ENCODE measurements at regions not wholly inside any gene's neighbourhood (a gene's known extent, or its start where the extent isn't known, plus 50 kb on each side); places are given as distances from the start of the nearest gene placed in this dataset.
"Not testable (repeated sequence)": the region's sequence is repeated elsewhere in the genome, so short reads cannot be mapped to it uniquely, and the experiment has no call there.

DNA sequence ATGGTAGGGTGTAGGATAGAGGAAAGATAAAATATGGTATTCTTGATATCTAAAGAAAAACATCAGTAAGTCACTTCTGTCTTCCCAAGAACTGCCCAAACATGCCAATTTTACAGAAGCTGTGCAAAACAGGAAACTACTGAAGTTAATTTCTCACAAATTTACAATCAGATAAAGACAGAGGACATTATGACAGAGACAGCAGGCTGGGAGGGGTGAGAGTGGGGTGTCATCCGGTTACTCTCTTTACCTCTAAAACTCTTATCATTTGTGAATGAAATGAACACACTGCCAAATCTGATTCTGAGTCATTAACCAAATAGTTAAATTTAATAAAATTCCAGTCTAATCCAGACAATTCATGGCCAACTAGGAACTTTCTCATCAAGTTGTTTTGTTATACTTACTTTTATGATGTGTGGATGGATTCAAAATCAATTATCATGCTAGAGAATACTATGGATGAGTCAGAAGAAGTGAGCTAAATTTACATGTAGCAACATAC is 323.2 kb upstream of the MEX3C start:
- DNase-seq (ENCODE audit: low read depth in 2 of 3, low spot score in 1 of 3) = no peak

DNA sequence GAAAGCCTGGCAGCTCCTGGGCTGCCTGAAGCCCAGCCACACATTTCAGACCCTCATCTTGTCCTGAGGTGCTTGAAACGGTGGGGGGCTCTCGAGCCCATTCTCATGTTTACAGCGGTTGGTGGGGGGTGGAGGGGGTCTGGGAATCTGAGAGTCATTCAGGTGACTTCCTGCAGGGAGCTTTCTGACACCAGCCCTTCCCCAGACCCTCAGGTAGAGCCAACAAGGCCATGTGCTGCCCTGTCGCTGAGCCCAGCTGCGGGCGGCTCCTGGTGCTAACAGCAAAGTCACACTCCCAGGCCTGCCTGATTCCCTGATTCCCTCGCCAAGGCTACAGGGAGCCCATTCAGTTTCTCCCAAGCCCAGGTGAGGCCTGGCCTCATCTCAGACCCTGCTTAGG is 324.9 kb upstream of the MEX3C start:
- no peak for DNase-seq (ENCODE audit: low read depth in 2 of 3, low spot score in 1 of 3)

DNA sequence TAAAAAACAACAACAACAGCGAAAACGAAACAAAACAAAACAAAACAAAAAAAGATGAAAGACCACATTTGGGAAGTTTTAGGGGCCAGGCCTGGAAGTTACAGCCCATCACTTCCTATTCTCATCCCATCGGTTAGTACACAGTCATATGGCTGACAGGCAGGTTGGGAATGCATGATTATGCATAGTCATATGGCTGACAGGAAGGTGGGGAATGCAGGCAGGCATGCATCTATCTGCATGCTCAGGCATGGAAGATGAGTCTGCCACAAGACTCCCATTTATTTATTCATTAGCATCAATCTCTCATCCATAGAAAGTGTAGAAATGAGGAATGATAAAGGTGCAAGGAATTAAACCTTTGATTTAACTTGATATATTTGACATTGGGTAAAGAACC is 325.3 kb upstream of the MEX3C start:
- no peak for DNase-seq (ENCODE audit: low read depth in 2 of 3, low spot score in 1 of 3)

DNA sequence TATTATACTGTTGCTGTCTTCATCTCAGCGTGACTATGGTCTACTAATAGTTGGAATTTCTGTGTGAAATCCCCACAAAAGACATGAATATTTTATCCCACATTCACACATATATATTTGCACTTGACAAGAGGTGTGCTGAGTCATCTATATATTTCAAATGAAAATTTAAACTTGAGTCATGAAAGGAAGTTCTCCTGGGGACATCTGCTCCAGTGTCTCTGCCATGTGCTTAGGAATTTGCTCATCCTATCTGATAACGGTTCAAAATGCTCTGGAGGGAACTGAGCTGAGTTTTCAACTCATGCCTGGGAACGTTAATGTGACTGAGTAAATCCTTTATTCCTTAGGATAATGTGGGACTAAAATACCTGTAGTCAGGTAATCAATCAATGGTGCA is 326.2 kb upstream of the MEX3C start:
- DNase-seq (ENCODE audit: low read depth in 2 of 3, low spot score in 1 of 3) = no peak

DNA sequence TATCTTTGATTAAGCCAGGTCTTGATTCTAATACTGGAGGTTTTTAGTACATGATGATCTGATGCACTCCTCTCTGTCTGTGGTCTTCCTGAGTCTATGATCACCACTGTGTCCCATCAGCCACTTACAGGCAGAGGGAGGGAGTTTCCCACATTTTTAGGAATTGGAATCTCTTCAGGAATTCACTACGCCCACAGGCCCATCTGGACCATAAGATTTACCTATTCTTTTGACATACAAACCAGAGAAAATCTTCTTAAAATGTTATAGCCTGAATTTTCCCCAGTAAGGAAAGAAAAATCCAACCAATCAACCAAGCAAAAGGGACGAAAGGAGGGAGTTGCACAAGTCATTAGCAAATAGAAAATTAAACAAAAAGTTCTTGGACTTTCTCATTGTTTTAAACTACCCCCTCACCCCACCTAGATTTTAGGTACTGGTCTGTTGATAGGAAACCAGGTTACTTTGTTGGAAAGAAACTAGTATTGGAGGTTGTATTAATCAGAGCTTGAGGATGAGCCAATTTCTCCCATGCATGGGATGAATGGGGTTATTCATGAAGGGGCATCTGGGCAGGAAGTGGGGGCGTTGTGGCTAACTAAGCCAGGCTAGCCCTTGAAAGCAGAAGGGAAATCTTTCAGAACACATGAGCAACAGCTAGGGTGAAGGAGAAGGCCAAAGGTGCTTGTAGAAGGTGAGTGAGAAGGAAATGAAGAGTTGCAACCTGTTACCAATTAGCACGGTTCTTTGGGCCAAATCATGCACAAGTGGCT is 328.2 kb upstream of the MEX3C start:
- no peak for DNase-seq (ENCODE audit: low read depth in 2 of 3, low spot score in 1 of 3)

DNA sequence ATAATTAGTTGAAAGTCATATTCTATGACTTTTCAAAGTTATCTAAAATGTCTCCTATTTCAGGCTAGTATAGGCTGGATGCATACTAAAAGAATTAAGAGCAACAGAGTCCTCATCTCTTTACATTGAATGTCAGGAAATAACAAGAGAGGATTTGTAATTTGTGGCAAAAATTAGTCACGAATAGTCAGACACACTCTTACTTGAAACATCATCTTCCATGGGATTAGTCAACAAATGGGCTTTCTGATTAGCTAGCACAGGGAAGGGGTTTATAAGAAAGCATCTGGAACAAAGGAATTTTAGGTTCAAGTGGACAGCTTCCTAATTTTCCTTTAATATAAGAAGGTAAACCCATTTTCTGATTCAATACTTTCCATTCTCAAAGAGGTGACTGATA is 330.3 kb upstream of the MEX3C start:
- DNase-seq (ENCODE audit: low read depth in 2 of 3, low spot score in 1 of 3) = no peak

DNA sequence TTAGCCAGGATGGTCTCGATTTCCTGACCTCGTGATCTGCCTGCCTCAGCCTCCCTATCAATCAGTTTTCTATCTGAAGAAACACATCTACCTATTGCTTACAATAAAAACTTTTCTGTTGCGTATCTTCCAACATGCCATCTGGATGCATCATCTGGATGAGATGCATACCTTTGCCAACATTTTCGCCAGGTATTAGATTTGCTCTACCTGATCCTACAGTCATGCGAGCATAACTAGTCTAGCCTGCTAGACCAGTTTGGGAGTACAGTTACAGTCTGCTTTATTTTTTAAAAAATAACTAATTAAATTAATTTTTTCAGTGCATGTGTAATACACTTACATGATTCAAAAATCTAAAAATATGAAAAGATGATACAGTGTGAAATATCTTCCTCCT is 334.0 kb upstream of the MEX3C start:
- no peak for DNase-seq (ENCODE audit: low read depth in 2 of 3, low spot score in 1 of 3)

DNA sequence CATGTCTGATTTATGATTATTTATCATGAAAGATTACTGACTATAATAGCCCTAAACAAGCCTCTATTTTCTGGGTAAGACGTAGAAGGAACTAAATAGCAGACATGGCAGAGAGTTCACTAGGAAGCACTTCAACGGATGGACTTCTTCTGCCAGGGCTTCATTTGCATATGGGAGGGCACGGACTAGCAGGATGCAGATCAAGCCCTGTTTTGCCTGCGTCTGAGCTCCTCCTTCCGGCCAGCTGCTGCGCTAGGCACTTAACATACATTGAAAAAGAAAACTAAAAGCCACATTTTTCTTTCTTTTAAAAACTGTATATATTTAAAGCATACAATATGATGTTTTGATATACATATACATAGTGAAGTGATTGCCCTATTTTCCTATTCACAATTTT is 340.0 kb upstream of the MEX3C start:
- DNase-seq (ENCODE audit: low read depth in 2 of 3, low spot score in 1 of 3) = no peak

DNA sequence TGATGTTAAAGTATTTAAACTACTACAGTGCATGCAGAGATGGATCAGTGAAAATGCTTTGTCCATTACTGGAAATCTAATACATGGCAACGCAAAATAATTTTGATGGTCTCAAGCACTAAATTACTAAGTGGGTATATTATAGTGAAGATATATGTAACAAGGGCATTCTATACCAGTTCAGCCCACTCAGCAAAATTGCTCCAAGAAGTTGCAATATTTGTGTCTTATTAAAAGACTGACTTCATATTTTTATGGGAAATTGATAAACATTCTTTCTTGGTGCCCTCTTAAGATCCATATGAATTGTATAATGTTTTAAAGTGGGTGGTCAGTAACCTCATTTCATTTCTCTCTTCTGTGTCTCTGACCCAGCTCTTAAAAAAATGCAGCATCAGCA is 343.1 kb upstream of the MEX3C start:
- DNase-seq (ENCODE audit: low read depth in 2 of 3, low spot score in 1 of 3) = no peak

DNA sequence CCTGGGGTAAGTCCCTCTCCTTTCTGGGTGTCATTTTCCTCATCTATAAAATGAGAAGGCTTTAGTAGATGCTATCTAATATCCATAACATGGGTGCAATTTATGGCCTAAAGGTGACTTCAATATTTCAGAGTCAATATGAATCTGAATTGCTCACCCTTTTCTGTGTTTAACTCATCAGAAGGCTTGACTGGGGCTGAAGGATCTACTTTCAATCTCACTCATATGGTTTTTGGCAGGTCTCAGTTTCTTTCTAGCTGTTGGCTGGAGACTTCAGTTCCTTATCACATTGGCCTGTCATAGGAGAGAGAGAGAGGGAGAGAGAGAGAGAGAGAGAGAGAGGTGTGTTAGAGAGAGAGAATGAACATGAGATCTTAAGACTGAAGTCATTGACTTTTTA is 343.7 kb upstream of the MEX3C start:
- DNase-seq (ENCODE audit: low read depth in 2 of 3, low spot score in 1 of 3) = no peak

DNA sequence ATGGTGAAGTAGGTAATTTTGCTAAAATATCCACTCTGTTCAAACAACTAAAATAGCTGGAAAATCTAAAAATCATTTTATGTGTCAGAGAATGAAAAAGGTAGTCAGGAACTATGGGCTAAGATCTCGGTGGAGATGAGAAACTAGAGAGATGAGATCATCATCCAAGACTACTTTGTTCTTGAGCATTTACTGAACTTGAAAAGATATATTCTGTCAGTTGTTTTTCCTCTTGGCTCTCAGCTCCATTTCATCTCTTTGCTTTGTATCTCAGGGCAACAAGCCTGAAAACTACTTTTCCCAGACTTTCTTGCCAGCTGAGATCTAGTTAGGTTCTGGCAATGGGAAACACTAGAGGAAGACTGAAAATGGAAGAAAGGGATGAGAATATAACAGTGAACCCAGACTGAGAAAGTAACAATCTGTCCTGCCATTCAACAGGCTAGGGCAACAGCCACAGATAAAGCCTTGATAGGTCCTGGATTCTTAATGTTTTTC is 346.2 kb upstream of the MEX3C start:
- DNase-seq (ENCODE audit: low read depth in 2 of 3, low spot score in 1 of 3) = no peak

DNA sequence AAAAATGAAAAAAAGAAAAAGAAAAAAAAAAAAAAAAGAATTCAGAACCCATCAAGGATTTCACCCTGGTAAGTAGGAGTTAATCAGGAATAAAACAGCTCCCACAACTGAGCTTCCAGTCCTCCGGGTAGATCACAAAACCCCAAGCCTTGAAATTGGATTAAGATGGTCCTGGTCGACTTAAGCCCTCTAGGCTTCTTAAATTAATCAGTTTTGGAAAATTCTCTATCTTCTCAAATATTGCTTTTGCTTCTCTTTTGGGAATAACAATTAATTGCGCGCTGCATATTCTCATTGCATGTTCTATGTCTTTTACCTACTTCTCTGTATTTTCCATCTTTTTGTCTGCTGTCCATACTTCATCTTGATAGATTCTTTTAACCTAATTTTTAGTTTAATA is 348.0 kb upstream of the MEX3C start:
- no peak for DNase-seq (ENCODE audit: low read depth in 2 of 3, low spot score in 1 of 3)

DNA sequence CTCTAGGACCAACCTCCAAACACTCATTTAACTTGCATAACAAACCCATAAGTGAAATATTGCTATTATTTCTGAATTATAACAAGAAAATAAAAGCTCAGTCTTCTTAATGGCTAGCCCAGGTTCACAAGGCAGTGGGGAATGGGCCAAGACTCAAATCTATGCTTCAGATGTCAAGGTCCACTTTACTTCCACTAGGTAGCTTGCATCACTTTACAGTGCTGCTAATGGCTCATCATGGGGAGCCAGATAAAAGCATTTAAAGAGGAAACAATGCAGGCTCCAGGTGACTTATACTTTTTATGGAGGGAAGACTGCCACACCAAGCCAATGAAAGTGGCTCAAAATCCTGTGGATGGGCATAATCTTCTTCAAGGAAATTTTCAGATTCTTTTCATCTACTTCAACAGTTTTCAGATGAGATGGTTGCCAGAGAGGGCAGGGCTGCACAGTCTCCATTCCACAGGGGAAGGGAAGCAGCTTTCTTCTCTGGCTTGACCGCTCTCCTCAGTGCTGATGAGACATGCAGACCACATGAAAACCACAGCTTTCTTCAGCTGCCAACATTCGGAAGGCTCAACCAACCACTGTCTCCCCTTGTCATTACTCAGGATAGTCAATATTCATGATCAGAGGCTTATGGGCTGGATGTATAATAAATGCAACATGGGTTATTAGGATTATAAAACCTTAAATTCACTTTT is 361.9 kb upstream of the MEX3C start:
- no peak for DNase-seq (ENCODE audit: low read depth in 2 of 3, low spot score in 1 of 3)

DNA sequence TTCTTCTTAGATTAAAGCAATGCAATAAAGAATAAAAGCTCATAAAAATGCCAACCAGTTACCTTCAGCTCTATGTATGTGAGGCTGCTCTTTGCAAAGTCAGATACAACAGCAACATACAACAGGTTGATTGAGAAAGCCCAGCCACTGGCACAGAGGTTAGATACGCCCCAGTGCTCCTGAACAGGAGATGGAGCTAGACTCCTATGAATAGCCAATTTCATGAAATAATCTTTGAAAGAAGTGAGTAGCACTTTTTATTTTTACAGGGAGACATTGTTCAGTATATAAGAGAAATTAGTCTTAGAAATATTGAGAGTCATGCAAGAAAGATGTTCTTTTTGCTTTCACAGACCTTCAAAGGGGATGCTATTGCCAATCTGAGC is 362.4 kb upstream of the MEX3C start:
- DNase-seq (ENCODE audit: low read depth in 2 of 3, low spot score in 1 of 3) = no peak

DNA sequence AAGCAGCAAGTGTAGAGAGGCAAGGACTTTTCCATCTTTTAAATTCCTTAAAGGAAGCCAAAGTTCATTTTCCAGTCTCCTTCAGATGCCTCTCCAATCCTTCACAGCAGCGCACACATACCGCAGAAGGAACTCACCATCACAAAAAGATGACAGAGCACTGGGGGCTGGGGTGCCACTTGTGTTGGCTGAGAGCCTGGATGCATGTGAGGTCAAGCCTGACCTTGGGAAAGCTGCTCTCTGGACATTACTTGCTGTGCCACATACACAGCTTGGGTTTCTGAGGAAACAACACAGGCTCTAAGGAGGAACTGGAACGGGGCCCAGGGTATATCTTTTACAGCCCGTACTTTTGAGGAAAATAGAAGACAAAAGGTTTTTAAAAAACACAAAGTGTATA is 364.3 kb upstream of the MEX3C start:
- DNase-seq (ENCODE audit: low read depth in 2 of 3, low spot score in 1 of 3) = no peak

DNA sequence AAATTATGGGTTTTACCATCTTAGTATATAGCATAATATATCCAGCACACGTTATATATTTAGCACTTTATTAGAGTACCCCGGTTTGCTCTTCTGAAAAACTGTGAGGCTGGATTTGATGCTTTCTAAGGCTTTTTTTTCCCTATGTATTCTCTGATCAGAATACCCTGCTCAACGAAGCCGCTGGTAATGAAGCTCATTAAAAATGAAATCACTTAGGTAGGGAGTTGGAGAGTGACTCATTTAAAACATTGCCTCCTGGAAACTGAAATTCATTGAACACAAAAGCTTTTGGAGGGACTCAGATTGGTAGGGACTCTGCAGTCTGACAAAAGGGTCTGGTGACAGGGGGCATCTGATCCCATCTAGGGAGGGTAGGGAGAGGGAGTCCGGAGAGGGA is 365.4 kb upstream of the MEX3C start:
- DNase-seq (ENCODE audit: low read depth in 2 of 3, low spot score in 1 of 3) = no peak

DNA sequence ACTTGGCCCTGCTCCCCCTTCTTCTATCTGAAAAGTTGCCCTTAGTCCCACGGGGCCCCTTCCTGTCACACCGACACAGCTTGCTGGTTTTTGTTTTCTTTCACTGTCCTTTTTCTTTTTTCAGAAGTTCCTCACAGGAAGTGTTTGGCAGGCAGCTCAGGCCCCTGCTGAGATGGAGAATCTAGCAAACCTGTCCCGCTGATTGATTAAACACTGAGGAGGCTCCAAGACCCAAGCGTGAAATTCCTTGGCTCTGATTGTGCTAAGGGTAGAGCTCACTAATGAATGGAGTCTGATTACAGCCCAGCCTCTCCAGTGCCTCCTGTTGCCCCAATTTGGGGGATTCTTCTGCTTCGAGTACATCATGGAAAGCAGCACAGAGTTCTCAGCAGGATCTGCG is 365.9 kb upstream of the MEX3C start:
- DNase-seq (ENCODE audit: low read depth in 2 of 3, low spot score in 1 of 3) = no peak

DNA sequence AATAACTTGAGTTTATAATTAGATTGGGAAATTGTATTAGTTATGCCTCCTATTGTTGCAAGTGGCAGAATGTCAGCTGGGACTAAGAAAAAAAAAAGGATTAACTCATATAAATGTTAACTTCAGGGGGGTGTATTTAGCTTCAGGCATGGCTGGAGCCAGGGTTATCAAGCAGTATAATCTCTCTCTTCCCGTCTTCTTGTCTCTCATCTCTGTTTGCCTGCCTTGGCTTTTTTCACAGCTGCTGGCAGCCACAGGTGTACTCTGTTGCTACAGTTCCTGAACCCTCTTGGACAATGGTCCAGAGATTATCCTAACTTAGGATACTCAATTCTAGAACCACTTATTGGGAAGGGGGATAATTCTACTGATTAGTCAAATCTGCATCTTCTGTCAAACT is 370.7 kb upstream of the MEX3C start:
- DNase-seq (ENCODE audit: low read depth in 2 of 3, low spot score in 1 of 3) = no peak

DNA sequence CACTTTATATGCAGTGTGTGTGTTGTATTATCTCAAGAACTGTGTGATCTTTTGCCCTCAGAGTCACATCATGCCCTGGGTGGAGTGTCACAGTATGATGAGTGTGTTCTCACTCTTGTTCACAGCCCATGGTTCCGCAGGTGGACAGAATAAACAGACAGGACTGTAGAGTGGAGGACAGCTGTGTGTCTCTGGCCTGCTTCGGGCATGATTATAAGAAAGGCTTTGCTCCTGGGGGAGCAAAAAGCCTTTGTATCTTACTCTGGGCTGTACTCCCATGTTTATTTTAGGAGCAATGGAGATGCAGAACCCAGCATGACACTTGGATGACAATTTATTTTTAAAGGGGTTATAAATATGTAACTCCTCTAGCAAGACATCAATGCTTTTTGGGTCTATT is 371.7 kb upstream of the MEX3C start:
- DNase-seq (ENCODE audit: low read depth in 2 of 3, low spot score in 1 of 3) = no peak

DNA sequence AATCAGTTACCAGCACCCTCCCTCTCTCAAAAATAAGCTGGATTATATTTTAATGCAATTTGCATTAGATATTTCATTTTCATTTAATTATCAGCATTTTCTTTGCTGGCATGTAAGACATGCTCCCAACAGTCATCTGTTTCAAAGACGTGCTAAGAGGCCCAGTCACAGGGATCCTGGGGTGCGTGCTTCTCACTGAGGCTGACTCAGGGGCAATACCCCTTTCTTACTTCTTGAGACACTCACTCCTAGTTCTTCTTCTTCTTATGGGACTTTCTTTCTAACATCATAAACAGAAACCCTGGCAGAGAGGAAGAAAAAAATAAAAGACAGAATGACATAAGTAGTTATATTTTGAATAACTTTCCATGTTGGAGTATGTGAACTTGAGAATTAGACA is 372.1 kb upstream of the MEX3C start:
- no peak for DNase-seq (ENCODE audit: low read depth in 2 of 3, low spot score in 1 of 3)

DNA sequence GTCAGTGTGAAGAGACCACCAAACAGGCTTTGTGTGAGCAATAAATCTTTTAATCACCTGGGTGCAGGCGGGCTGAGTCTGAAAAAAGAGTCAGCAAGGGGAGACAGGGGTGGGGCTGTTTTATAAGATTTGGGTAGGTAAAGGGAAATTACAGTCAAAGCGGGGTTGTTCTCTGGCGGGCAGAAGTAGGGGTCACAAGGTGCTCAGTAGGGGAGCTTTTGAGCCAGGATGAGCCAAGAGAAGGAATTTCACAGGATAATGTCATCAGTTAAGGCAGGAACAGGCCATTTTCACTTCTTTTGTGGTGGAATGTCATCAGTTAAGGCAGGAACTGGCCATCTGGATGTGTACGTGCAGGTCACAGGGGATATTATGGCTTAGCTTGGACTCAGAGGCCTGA is 372.6 kb upstream of the MEX3C start:
- not testable (repeated sequence) for DNase-seq (ENCODE audit: low read depth in 2 of 3, low spot score in 1 of 3)

DNA sequence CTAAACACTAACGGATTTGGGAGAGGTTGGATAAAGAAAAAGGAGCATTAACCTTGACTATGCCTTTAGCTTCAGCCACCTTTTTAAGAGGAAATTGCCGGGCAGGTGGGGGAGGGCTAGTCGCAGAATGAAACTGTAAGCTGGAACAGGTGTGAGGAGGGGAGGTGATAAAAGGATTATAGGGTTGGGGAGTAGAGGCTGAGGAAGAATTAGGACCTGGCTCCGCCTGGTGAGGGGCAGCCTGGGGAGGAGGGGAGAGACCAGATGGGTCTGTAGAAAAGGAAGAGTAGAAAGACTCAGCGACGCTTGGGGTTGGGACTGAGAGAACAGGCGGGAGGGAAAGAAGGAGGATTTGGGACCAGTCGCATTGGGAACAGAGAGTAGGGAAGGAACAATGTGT is 376.4 kb upstream of the MEX3C start:
- not testable (repeated sequence) for DNase-seq (ENCODE audit: low read depth in 2 of 3, low spot score in 1 of 3)

DNA sequence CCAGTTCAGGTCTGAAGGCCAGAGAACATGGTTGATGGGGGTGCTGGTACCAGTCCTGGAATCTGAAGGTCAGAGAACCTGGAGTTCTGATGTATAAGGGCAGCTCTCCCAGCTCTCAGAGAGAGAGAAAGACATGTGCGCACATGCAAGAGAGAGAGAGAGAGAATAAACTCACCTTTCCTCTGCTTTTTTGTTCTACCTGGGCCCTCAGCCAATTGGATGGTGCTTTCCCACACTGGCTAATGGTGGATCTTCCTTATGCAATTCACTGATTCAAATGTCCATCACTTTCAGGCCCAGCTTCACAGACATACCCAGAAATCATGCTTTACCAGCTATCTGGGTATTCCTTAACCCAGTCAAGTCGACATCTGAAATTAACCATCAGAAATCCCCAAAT is 377.7 kb upstream of the MEX3C start:
- DNase-seq (ENCODE audit: low read depth in 2 of 3, low spot score in 1 of 3) = no peak

Data from stimulated activated CD4-positive, alpha-beta T cell treated with anti-CD3 and anti-CD28 coated beads, Interleukin-12 subunit alpha, Interleukin-12 subunit beta, amount 100 ng/mL, for 48 hours (primary cell).